ENCODE measurements at regions not wholly inside any gene's neighbourhood (a gene's known extent, or its start where the extent isn't known, plus 50 kb on each side); places are given as distances from the start of the nearest gene placed in this dataset.

DNA sequence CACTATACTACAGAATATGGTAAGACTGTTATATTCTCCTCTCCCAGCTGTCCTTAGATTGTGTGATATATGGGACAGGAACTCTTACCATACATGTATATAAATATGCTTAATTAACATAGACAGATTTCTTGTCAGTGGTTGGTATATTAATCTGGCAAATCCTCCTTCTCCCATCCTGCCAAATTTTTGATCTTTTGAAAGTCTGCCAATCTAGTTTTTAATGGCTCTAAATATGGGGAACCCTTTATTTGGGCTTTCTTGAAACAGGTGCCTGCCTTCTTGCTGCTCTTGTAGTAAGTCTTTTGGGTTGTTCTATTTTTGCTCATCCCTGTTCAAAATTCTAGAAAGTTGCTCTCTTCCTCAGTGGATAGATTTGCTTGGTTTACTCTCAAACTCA lies 63.5 kb downstream of the SPATA31D1 start:
- POLR2A ChIA-PET: no interaction called here
- TF ChIP-seq ZNF660 (tag by site-specific recombination; IDR thresholded peaks at IDR 0.05): no peak
- TF ChIP-seq ATF2 (tag by site-specific recombination; IDR thresholded peaks at IDR 0.05; ENCODE audit: low read depth): no peak
- TF ChIP-seq ZNF157 (tag by site-specific recombination; IDR thresholded peaks at IDR 0.05): no peak
- TF ChIP-seq ZNF544 (tag by site-specific recombination; IDR thresholded peaks at IDR 0.05): no peak
- TF ChIP-seq ZFHX2 (tag by site-specific recombination; conservative IDR thresholded peaks at IDR 0.05): no peak
- TF ChIP-seq ZSCAN23 (tag by site-specific recombination; IDR thresholded peaks at IDR 0.05): no peak
- no peak for TF ChIP-seq KLF16 (tag by site-specific recombination; IDR thresholded peaks at IDR 0.05)
- TF ChIP-seq, protein P1, sequence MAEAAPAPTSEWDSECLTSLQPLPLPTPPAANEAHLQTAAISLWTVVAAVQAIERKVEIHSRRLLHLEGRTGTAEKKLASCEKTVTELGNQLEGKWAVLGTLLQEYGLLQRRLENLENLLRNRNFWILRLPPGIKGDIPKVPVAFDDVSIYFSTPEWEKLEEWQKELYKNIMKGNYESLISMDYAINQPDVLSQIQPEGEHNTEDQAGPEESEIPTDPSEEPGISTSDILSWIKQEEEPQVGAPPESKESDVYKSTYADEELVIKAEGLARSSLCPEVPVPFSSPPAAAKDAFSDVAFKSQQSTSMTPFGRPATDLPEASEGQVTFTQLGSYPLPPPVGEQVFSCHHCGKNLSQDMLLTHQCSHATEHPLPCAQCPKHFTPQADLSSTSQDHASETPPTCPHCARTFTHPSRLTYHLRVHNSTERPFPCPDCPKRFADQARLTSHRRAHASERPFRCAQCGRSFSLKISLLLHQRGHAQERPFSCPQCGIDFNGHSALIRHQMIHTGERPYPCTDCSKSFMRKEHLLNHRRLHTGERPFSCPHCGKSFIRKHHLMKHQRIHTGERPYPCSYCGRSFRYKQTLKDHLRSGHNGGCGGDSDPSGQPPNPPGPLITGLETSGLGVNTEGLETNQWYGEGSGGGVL (tag by site-specific recombination; IDR thresholded peaks at IDR 0.05): no peak
- no peak for TF ChIP-seq ZNF175 (tag by site-specific recombination; IDR thresholded peaks at IDR 0.05)
- no peak for TF ChIP-seq MZF1 (tag by site-specific recombination; IDR thresholded peaks at IDR 0.05; ENCODE audit: borderline replicate concordance)
- no peak for TF ChIP-seq PRDM1 (tag by site-specific recombination; IDR thresholded peaks at IDR 0.05)
- TF ChIP-seq ZBTB8A (tag by site-specific recombination; IDR thresholded peaks at IDR 0.05): no peak
- no peak for TF ChIP-seq ZNF184 (tag by site-specific recombination; IDR thresholded peaks at IDR 0.05)
- CTCF ChIA-PET: interaction anchor here (0.7 kb wide), 1 partner anchor 21 kb away, joined by 4 read pairs; no protein-coding TSS in a partner anchor

GRCh38 chr9:82054264-82055015 lies 65.9 kb downstream of the SPATA31D1 start:
- POLR2A ChIA-PET: interaction anchor here (0.7 kb wide), 1 partner anchor 13 kb away, joined by 10 read pairs; no protein-coding TSS in a partner anchor
- CTCF ChIA-PET: no interaction called here
- Histone ChIP-seq H3K9me3 (ENCODE audit: control insufficient read depth, insufficient read depth, low read depth, low read length) (no peaks in the 10 kb centered on the region), H3K4me1 (ENCODE audit: control insufficient read depth, insufficient read depth, low read length) (no peaks in the 10 kb centered on the region), H3K27ac (ENCODE audit: extremely low read depth, low read depth, low read length) (no peak overlapping the region), H3K36me3 (ENCODE audit: control insufficient read depth in 2 of 2, insufficient read depth in 1 of 2, low read length in 2 of 2) (no peaks in the 10 kb centered on the region), H3K4me3 (ENCODE audit: low read depth, low read length) (no peak overlapping the region)
- TF ChIP-seq ZNF549 (tag by site-specific recombination; IDR thresholded peaks at IDR 0.05): no peak
- TF ChIP-seq ZNF211 (tag by site-specific recombination; IDR thresholded peaks at IDR 0.05; ENCODE audit: low read depth): no peak

More for the DNA sequence above, 63.5 kb downstream of the SPATA31D1 start:
- Histone ChIP-seq H3K27ac (ENCODE audit: extremely low read depth, low read depth, low read length) (no peak overlapping the region), H3K36me3 (ENCODE audit: control insufficient read depth in 2 of 2, insufficient read depth in 1 of 2, low read length in 2 of 2) (no peaks in the 10 kb centered on the region), H3K4me3 (ENCODE audit: low read depth, low read length) (no peak overlapping the region), H3K4me1 (ENCODE audit: control insufficient read depth, insufficient read depth, low read length) (no peaks in the 10 kb centered on the region), H3K9me3 (ENCODE audit: control insufficient read depth, insufficient read depth, low read depth, low read length) (no peaks in the 10 kb centered on the region)

GRCh38 chr9:82057805-82058204 lies 69.2 kb downstream of the SPATA31D1 start:
- H3K27ac ChIP-seq (ENCODE audit: extremely low read depth, low read depth, low read length): no peak overlapping the region
- H3K9me3 ChIP-seq (ENCODE audit: control insufficient read depth, insufficient read depth, low read depth, low read length): no peaks in the 10 kb centered on the region
- CTCF ChIA-PET: no interaction called here
- POLR2A ChIA-PET: no interaction called here
- no peaks in the 10 kb centered on the region for H3K4me1 ChIP-seq (ENCODE audit: control insufficient read depth, insufficient read depth, low read length)
- H3K4me3 ChIP-seq (ENCODE audit: low read depth, low read length): no peak overlapping the region
- no peaks in the 10 kb centered on the region for H3K36me3 ChIP-seq (ENCODE audit: control insufficient read depth in 2 of 2, insufficient read depth in 1 of 2, low read length in 2 of 2)
- TF ChIP-seq SP2 (tag by site-specific recombination; IDR thresholded peaks at IDR 0.05) (no peak), YY1 (tag by site-specific recombination; IDR thresholded peaks at IDR 0.05) (no peak), ZFP41 (tag by site-specific recombination; IDR thresholded peaks at IDR 0.05; ENCODE audit: borderline replicate concordance) (no peak), ZNF48 (tag by site-specific recombination; IDR thresholded peaks at IDR 0.05) (no peak), ZNF140 (tag by site-specific recombination; IDR thresholded peaks at IDR 0.05) (no peak), FEZF1 (tag by site-specific recombination; IDR thresholded peaks at IDR 0.05) (no peak), ZNF548 (tag by site-specific recombination; IDR thresholded peaks at IDR 0.05) (no peak), ZBTB49 (tag by site-specific recombination; IDR thresholded peaks at IDR 0.05; ENCODE audit: low read depth) (no peak), SP3 (tag by site-specific recombination; IDR thresholded peaks at IDR 0.05) (no peak), ZNF530 (tag by site-specific recombination; IDR thresholded peaks at IDR 0.05; ENCODE audit: low read depth) (no peak), GLIS1 (tag by site-specific recombination; IDR thresholded peaks at IDR 0.05) (no peak), ZNF184 (tag by site-specific recombination; IDR thresholded peaks at IDR 0.05) (no peak), ZSCAN23 (tag by site-specific recombination; IDR thresholded peaks at IDR 0.05) (no peak), ZNF645 (tag by site-specific recombination; IDR thresholded peaks at IDR 0.05) (no peak)
